Endodermal cell (in vitro differentiated cells): ENCODE measurements at regions not wholly inside any gene's neighbourhood (a gene's known extent, or its start where the extent isn't known, plus 50 kb on each side); places are given as distances from the start of the nearest gene placed in this dataset.

Source experiments
- DNase-seq: peaks from one replicate; pipeline ENCODE4 v3.0.0-alpha.2; 2017
- H3K27ac ChIP-seq: 2 replicates; pipeline ENCODE4 v1.5.1; 2013; ENCODE audit warnings: mild to moderate bottlenecking, low read depth, low read length, moderate library complexity
- H3K27me3 ChIP-seq: 2 replicates; pipeline ENCODE4 v1.6.1; 2013; ENCODE audit warnings: mild to moderate bottlenecking, low read length, moderate library complexity; ENCODE audit not compliant: insufficient read depth, control insufficient read depth, poor library complexity, severe bottlenecking
- H3K36me3 ChIP-seq: 2 replicates; pipeline ENCODE4 v1.7.0; 2013; ENCODE audit warnings: mild to moderate bottlenecking, low read length, moderate library complexity; ENCODE audit not compliant: control insufficient read depth, insufficient read depth
- H3K4me1 ChIP-seq: one replicate; pipeline ENCODE4 v1.7.0; 2013; ENCODE audit warnings: low read length; ENCODE audit not compliant: control insufficient read depth, insufficient read depth
- H3K4me3 ChIP-seq: 2 replicates; pipeline ENCODE4 v1.5.1; 2013; ENCODE audit warnings: mild to moderate bottlenecking, low read length, moderate library complexity
- H3K9ac ChIP-seq: 2 replicates; pipeline ENCODE4 v1.6.1; 2013; ENCODE audit warnings: mild to moderate bottlenecking, low read length, moderate library complexity; ENCODE audit not compliant: poor library complexity, severe bottlenecking; ENCODE audit errors: extremely low read depth
- H3K9me3 ChIP-seq: 2 replicates; pipeline ENCODE4 v1.6.1; 2013; ENCODE audit warnings: mild to moderate bottlenecking, low read length, moderate library complexity; ENCODE audit not compliant: control insufficient read depth
- H3K27ac Mint-ChIP-seq: 2 replicates; pipeline ENCODE4 v1.8.0; 2020; ENCODE audit warnings: mixed read lengths
- H3K27me3 Mint-ChIP-seq: 2 replicates; pipeline ENCODE4 v1.8.0; 2021; ENCODE audit warnings: mild to moderate bottlenecking, mixed read lengths; ENCODE audit not compliant: insufficient read depth
- H3K36me3 Mint-ChIP-seq: 2 replicates; pipeline ENCODE4 v1.8.0; 2020; ENCODE audit warnings: low read depth, mixed read lengths
- H3K4me1 Mint-ChIP-seq: 2 replicates; pipeline ENCODE4 v1.8.0; 2020; ENCODE audit warnings: mixed read lengths
- H3K4me3 Mint-ChIP-seq: 2 replicates; pipeline ENCODE4 v1.8.0; 2020; ENCODE audit warnings: mild to moderate bottlenecking, moderate library complexity, mixed read lengths
- H3K9me3 Mint-ChIP-seq: 2 replicates; pipeline ENCODE4 v1.8.0; 2020; ENCODE audit warnings: mild to moderate bottlenecking, mixed read lengths
- WGBS, 2 experiments: methylation state at CpG; one replicate each; pipeline versions ENCODE4 v1.1.5 to v1.1.7; 2013; ENCODE audit warnings: missing lambda C conversion rate in 2 of 2, mixed read lengths in 1 of 2; ENCODE audit not compliant: insufficient coverage in 1 of 2, insufficient read length in 1 of 2; 5-methylcytosine and 5-hydroxymethylcytosine counted together
- TF ChIP-seq, protein P1 (sequence below): fragments of 200-600 bp; sonication (generic); conservative IDR thresholded peaks from 2 replicates; pipeline ENCODE4 v1.5.0; 2021; ENCODE audit warnings: antibody characterized with exemption, mild to moderate bottlenecking

- no peak overlapping the region for H3K27ac Mint-ChIP-seq
- no peaks in the 10 kb centered on the region for H3K36me3 Mint-ChIP-seq
- peaks cover 1% of the 10 kb centered on the region for H3K4me1 Mint-ChIP-seq
- H3K9me3 ChIP-seq, result peaks cover 4% of the 10 kb centered on the region
- no peak overlapping the region for H3K4me3 ChIP-seq
- H3K27me3 Mint-ChIP-seq, result peaks cover 16% of the 10 kb centered on the region
- peaks cover 3% of the 10 kb centered on the region for H3K27me3 ChIP-seq
- H3K9me3 Mint-ChIP-seq, result peaks cover 14% of the 10 kb centered on the region
- no peaks in the 10 kb centered on the region for H3K4me1 ChIP-seq
- no peak overlapping the region for H3K9ac ChIP-seq
- TF ChIP-seq, protein P1, sequence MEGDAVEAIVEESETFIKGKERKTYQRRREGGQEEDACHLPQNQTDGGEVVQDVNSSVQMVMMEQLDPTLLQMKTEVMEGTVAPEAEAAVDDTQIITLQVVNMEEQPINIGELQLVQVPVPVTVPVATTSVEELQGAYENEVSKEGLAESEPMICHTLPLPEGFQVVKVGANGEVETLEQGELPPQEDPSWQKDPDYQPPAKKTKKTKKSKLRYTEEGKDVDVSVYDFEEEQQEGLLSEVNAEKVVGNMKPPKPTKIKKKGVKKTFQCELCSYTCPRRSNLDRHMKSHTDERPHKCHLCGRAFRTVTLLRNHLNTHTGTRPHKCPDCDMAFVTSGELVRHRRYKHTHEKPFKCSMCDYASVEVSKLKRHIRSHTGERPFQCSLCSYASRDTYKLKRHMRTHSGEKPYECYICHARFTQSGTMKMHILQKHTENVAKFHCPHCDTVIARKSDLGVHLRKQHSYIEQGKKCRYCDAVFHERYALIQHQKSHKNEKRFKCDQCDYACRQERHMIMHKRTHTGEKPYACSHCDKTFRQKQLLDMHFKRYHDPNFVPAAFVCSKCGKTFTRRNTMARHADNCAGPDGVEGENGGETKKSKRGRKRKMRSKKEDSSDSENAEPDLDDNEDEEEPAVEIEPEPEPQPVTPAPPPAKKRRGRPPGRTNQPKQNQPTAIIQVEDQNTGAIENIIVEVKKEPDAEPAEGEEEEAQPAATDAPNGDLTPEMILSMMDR, result no peak
- no peak for DNase-seq
- 89 to 92% methylated on average over 5 of the region's 5 CpGs for WGBS, 2 experiments
- H3K4me3 Mint-ChIP-seq, result no peak overlapping the region
- H3K27ac ChIP-seq, result no peak overlapping the region
- no peaks in the 10 kb centered on the region for H3K36me3 ChIP-seq
Observed at GRCh38 chr5:2920312-2920711, 168.8 kb upstream of the IRX2 start.

DNA sequence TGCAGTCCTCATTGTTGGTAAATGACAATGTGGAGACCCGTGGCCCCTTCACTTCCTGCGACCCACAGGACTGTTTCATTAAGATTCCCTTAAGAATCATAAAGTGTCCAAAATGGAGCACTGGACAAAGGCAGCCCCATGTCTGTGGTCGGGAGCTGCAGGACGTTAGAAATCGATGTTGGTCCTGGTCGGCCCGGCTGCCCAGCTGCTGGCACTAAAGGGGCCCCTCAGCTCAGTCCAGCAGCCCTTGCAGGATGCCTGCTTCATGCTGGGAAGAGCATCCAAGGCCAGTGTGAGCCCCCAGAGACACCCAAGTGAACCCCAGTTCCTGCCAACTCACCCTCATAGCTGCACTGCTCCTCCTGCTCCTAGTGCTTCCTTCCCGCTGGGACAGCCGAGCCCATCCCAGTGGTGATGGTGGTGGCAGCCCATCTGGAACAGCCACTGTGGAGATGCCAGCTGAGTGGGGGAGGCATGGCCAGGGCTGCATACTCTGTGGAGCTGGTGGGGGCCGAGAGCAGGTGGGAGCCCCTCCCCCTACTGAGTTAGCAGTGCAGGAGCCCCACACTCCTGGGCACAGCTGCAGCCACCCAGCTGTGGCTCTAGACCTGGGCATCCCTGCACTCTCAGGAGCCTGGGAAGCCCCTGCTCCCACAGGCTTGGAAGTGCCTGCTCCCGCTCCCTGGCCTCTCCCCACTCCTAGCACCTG lies 168.0 kb upstream of the IRX2 start:
- TF ChIP-seq, protein P1, result no peak
- H3K9me3 Mint-ChIP-seq, result peaks cover 14% of the 10 kb centered on the region
- WGBS, 2 experiments, result 85% methylated on average over 8 to 11 of the region's 11 CpGs
- no peak overlapping the region for H3K27ac Mint-ChIP-seq
- H3K4me1 Mint-ChIP-seq, result peaks cover 9% of the 10 kb centered on the region
- H3K4me1 ChIP-seq, result no peaks in the 10 kb centered on the region
- no peak for DNase-seq
- H3K9me3 ChIP-seq, result peaks cover 4% of the 10 kb centered on the region
- H3K27ac ChIP-seq, result no peak overlapping the region
- no peak overlapping the region for H3K9ac ChIP-seq
- no peaks in the 10 kb centered on the region for H3K36me3 Mint-ChIP-seq
- no peaks in the 10 kb centered on the region for H3K36me3 ChIP-seq
- H3K4me3 ChIP-seq, result no peak overlapping the region
- peaks cover 12% of the 10 kb centered on the region for H3K27me3 ChIP-seq
- no peak overlapping the region for H3K4me3 Mint-ChIP-seq
- peaks cover 24% of the 10 kb centered on the region for H3K27me3 Mint-ChIP-seq

DNA sequence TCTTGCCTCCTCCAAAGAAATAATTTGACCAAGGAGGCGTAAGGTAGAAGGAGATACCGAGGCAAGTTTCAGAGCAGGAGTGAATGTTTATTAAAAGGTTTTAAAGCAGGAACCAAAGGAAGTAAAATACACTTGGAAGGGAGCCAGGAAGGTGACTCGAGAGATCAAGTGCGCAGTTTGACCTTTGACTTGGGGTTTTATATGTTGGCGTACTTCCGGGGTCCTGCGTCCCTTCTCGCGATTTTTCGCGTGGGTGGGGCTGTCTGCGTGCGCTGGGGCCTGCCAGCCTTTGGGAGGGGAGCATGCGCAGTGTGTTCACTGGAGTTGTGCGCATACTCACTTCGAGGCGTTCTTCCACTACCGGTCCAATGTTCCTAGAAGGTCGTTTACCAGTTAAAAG lies 166.0 kb upstream of the IRX2 start:
- Histone ChIP-seq H3K27ac (no peak overlapping the region), H3K27me3 (peaks cover 17% of the 10 kb centered on the region), H3K9ac (no peak overlapping the region), H3K4me1 (no peaks in the 10 kb centered on the region), H3K4me3 (no peak overlapping the region), H3K9me3 (peaks cover 2% of the 10 kb centered on the region), H3K36me3 (no peaks in the 10 kb centered on the region)
- Mint-ChIP-seq H3K36me3 (no peaks in the 10 kb centered on the region), H3K27me3 (peaks cover 34% of the 10 kb centered on the region), H3K9me3 (peaks cover 12% of the 10 kb centered on the region), H3K27ac (no peak overlapping the region), H3K4me1 (peaks cover 9% of the 10 kb centered on the region), H3K4me3 (no peak overlapping the region)
- DNase-seq, result no peak
- WGBS, 2 experiments, result 94% methylated on average over 19 of the region's 19 CpGs
- TF ChIP-seq, protein P1, result no peak
